ENCODE measurements at regions not wholly inside any gene's neighbourhood (a gene's known extent, or its start where the extent isn't known, plus 50 kb on each side); places are given as distances from the start of the nearest gene placed in this dataset.
A peak's percentile ranks its signal among the peaks of the same experiment; 100 is the strongest.

DNA sequence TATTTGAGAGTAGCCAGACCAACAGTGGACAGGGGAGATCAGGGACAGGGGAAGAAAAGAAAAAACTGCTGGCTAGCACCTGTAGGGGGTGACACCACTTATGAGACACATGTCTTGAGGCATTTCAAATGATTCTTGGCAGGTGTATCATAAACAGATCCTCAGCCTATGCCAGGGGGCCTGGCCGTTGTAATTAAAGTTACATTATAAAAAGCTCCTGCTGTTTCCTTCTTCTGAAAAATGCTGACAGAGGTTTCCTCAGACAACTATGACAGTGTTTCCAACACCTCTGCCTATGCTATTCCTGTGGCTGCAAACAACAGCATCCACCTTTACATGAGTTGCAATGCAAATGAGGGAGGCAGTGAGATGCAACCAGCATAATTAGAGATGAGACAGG, 281.0 kb upstream of the PTER start:
- H3K4me3 ChIP-seq (ENCODE audit: extremely low read depth in 1 of 4, insufficient read depth in 2 of 4, low read depth in 3 of 4, low read length in 4 of 4) = no peak overlapping the region
- peaks cover 0 to 5% (median 2%) of the 10 kb centered on the region in 4 experiments; a peak in 1 of 7 replicates for H3K4me1 ChIP-seq (replicated peaks in 1 of 4; ENCODE audit: control insufficient read depth in 3 of 4, insufficient read depth in 4 of 4, low read length in 3 of 4)
- H3K4ac ChIP-seq (replicated peaks; ENCODE audit: insufficient read length, low read depth, low read length) = no peak overlapping the region
- no peaks in the 10 kb centered on the region for H3K36me3 ChIP-seq (ENCODE audit: control insufficient read depth in 2 of 4, insufficient read depth in 4 of 4, low read length in 3 of 4)
- TF ChIP-seq, protein P1, sequence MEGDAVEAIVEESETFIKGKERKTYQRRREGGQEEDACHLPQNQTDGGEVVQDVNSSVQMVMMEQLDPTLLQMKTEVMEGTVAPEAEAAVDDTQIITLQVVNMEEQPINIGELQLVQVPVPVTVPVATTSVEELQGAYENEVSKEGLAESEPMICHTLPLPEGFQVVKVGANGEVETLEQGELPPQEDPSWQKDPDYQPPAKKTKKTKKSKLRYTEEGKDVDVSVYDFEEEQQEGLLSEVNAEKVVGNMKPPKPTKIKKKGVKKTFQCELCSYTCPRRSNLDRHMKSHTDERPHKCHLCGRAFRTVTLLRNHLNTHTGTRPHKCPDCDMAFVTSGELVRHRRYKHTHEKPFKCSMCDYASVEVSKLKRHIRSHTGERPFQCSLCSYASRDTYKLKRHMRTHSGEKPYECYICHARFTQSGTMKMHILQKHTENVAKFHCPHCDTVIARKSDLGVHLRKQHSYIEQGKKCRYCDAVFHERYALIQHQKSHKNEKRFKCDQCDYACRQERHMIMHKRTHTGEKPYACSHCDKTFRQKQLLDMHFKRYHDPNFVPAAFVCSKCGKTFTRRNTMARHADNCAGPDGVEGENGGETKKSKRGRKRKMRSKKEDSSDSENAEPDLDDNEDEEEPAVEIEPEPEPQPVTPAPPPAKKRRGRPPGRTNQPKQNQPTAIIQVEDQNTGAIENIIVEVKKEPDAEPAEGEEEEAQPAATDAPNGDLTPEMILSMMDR (IDR thresholded peaks at IDR 0.05; ENCODE audit: control extremely low read depth in 1 of 3, insufficient read depth in 1 of 3, low read depth in 1 of 3, low read length in 3 of 3) = peak in 2 of 3 experiments; percentile 34 to 55; a peak in 2 of 4 replicates
- TF ChIP-seq HDAC2 (IDR thresholded peaks at IDR 0.05; ENCODE audit: borderline replicate concordance in 1 of 2, low read depth in 2 of 2, low read length in 2 of 2) (no peak), MAFK (IDR thresholded peaks at IDR 0.05; ENCODE audit: low read depth, low read length) (peak; percentile 9; the same call in 1 of the 2 replicates), SIRT6 (IDR thresholded peaks at IDR 0.05; ENCODE audit: low read length) (no peak), RAD21 (IDR thresholded peaks at IDR 0.05 in 1 of 2, conservative IDR thresholded peaks at IDR 0.05 in 1 of 2; ENCODE audit: low read depth in 2 of 2, low read length in 2 of 2) (peak; percentile 39 to 47)
- H3K23ac ChIP-seq (ENCODE audit: insufficient read length) = no peak overlapping the region
- FAIRE-seq (peak; percentile 48), DNase-seq (ENCODE audit: low read depth in 1 of 2, low spot score in 2 of 2) (peak in 1 of 2 experiments; percentile 48)
- H2BK15ac ChIP-seq (ENCODE audit: low read length) = no peak overlapping the region
- no peak overlapping the region for H2AK5ac ChIP-seq (ENCODE audit: low read depth, low read length)
- H3K79me1 ChIP-seq (ENCODE audit: low read depth, low read length) = no peaks in the 10 kb centered on the region
- no peak overlapping the region for H3K14ac ChIP-seq (ENCODE audit: insufficient read length)
- H3K79me2 ChIP-seq (ENCODE audit: control insufficient read depth in 1 of 2, insufficient read depth in 2 of 2, low read length in 2 of 2) = no peaks in the 10 kb centered on the region
- no peak overlapping the region for H3K56ac ChIP-seq (replicated peaks; ENCODE audit: insufficient read length, low read depth, low read length)
- H3K9ac ChIP-seq (replicated peaks in 1 of 4; ENCODE audit: extremely low read depth in 1 of 4, low read depth in 3 of 4, low read length in 3 of 4) = no peak overlapping the region
- POLR2A ChIA-PET (ENCODE audit: partially characterized antibody) = no interaction called here
- H2AFZ ChIP-seq (ENCODE audit: low read length) = no peak overlapping the region
- no peak overlapping the region for H4K91ac ChIP-seq (replicated peaks; ENCODE audit: insufficient read length, low read length)
- H2BK12ac ChIP-seq (ENCODE audit: low read depth, low read length) = no peak overlapping the region
- 29% methylated on average over 1 of the region's 1 CpG; no CpG with 5 or more reads in 1 of the 2 experiments for WGBS, 2 experiments (ENCODE audit: extremely low coverage in 1 of 2, insufficient coverage in 1 of 2, insufficient read length in 1 of 2, insufficient replicate concordance in 2 of 2, low coverage in 1 of 2, low lambda C conversion rate in 2 of 2, missing lambda C conversion rate in 1 of 2)
- H3K18ac ChIP-seq (ENCODE audit: extremely low read depth, low read length) = no peak overlapping the region
- H2BK5ac ChIP-seq (ENCODE audit: low read depth, low read length) = no peak overlapping the region
- H4K5ac ChIP-seq (ENCODE audit: insufficient read length, low read depth, low read length) = no peak overlapping the region
- H2BK120ac ChIP-seq (replicated peaks; ENCODE audit: low read depth, low read length) = no peak overlapping the region
- CTCF ChIA-PET (ENCODE audit: partially characterized antibody) = interaction anchor here (0.6 to 1.8 kb wide), 10 partner anchors 12 to 278 kb away, joined by 3 to 6 read pairs (median 4); no protein-coding TSS in a partner anchor
- peak overlapping the region in 1 of 2 experiments; percentile 30; a peak in 2 of 4 replicates for H3K4me2 ChIP-seq (ENCODE audit: insufficient read depth in 1 of 2, low read depth in 2 of 2, low read length in 2 of 2)
- H2BK20ac ChIP-seq (ENCODE audit: low read length) = no peak overlapping the region
- no peaks in the 10 kb centered on the region; a peak in 1 of 7 replicates for H3K27me3 ChIP-seq (replicated peaks in 1 of 4; ENCODE audit: control insufficient read depth in 3 of 4, extremely low read depth in 1 of 4, insufficient read depth in 3 of 4, low read length in 3 of 4)
- no peaks in the 10 kb centered on the region for H3K23me2 ChIP-seq (ENCODE audit: low read depth, low read length)
- H4K8ac ChIP-seq (ENCODE audit: extremely low read depth, insufficient read depth, low read length) = no peak overlapping the region
- H3K27ac ChIP-seq (ENCODE audit: low read depth, low read length) = no peak overlapping the region
- no peaks in the 10 kb centered on the region for H4K20me1 ChIP-seq (replicated peaks in 1 of 2; ENCODE audit: control insufficient read depth in 1 of 2, insufficient read depth in 2 of 2, low read length in 2 of 2)
- H3K9me3 ChIP-seq (ENCODE audit: insufficient read depth in 2 of 2, low read depth in 1 of 2, low read length in 1 of 2) = no peaks in the 10 kb centered on the region
